HUES48 (cell line): ENCODE measurements at regions not wholly inside any gene's neighbourhood (a gene's known extent, or its start where the extent isn't known, plus 50 kb on each side); places are given as distances from the start of the nearest gene placed in this dataset.

Experiments
- H3K27ac ChIP-seq: one replicate; pipeline ENCODE4 v1.7.0; 2013; ENCODE audit warnings: low read depth, low read length, inconsistent platforms
- H3K27me3 ChIP-seq: 2 replicates; pipeline ENCODE4 v1.6.1; 2013; ENCODE audit warnings: mild to moderate bottlenecking, low read length; ENCODE audit not compliant: control insufficient read depth, insufficient read depth
- H3K36me3 ChIP-seq: 2 replicates; pipeline ENCODE4 v1.6.1; 2013; ENCODE audit warnings: low read length; ENCODE audit not compliant: control insufficient read depth, insufficient read depth
- H3K4me1 ChIP-seq: 2 replicates; pipeline ENCODE4 v1.6.1; 2013; ENCODE audit warnings: mild to moderate bottlenecking, low read length; ENCODE audit not compliant: control insufficient read depth, insufficient read depth
- H3K4me3 ChIP-seq: 2 replicates; pipeline ENCODE4 v1.5.1; 2013; ENCODE audit warnings: mild to moderate bottlenecking, low read depth, low read length
- H3K9ac ChIP-seq: 2 replicates; pipeline ENCODE4 v1.6.1; 2013; ENCODE audit warnings: mild to moderate bottlenecking, low read depth, low read length, moderate library complexity
- H3K9me3 ChIP-seq: 2 replicates; pipeline ENCODE4 v1.6.1; 2013; ENCODE audit warnings: low read length; ENCODE audit not compliant: control insufficient read depth, insufficient read depth

DNA sequence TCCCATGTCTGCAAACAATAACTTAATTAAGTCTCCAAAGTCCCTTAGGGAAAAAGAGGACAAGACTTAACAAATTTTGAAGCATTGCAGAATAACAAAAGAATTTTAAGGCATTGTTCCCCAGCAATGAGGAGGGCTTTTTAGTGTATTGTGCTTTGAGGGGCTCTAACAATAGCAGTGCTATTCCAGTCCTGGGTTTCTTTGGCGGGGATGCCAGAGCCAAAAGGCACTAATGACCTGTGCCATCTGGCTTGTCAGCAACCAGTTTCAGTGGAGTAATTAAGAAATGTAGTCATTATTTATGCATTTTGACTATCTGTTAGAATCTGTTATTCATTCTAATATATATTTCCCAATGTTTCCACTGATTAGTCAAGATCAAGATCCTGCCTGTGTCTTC lies 575.4 kb downstream of the SPRY1 start:
- H3K9ac ChIP-seq: no peak overlapping the region
- H3K4me1 ChIP-seq: peaks cover 30% of the 10 kb centered on the region
- H3K27ac ChIP-seq: no peak overlapping the region
- H3K27me3 ChIP-seq: no peaks in the 10 kb centered on the region
- peaks cover 20% of the 10 kb centered on the region for H3K9me3 ChIP-seq
- no peaks in the 10 kb centered on the region; the same call in 1 of the 2 replicates for H3K36me3 ChIP-seq
- H3K4me3 ChIP-seq: no peak overlapping the region

GRCh38 chr4:123974386-123975149 lies 578.0 kb downstream of the SPRY1 start:
- Histone ChIP-seq H3K9me3 (peaks cover 34% of the 10 kb centered on the region), H3K4me3 (peak overlapping the region; percentile 2; the same call in 1 of the 2 replicates), H3K27me3 (no peaks in the 10 kb centered on the region), H3K36me3 (no peaks in the 10 kb centered on the region; the same call in 1 of the 2 replicates), H3K4me1 (peaks cover 41% of the 10 kb centered on the region), H3K9ac (no peak overlapping the region), H3K27ac (peak overlapping the region; percentile 14)

GRCh38 chr4:123976285-123976684 lies 579.7 kb downstream of the SPRY1 start:
- H3K4me1 ChIP-seq: peaks cover 41% of the 10 kb centered on the region
- peaks cover 37% of the 10 kb centered on the region for H3K9me3 ChIP-seq
- H3K27ac ChIP-seq: peak overlapping the region; percentile 73
- H3K4me3 ChIP-seq: no peak overlapping the region
- no peak overlapping the region; the same call in 1 of the 2 replicates for H3K9ac ChIP-seq
- no peaks in the 10 kb centered on the region; the same call in 1 of the 2 replicates for H3K36me3 ChIP-seq
- no peaks in the 10 kb centered on the region for H3K27me3 ChIP-seq

GRCh38 chr4:123976819-123977218 lies 580.2 kb downstream of the SPRY1 start:
- Histone ChIP-seq H3K9ac (no peak overlapping the region), H3K9me3 (peaks cover 37% of the 10 kb centered on the region), H3K36me3 (no peaks in the 10 kb centered on the region; the same call in 1 of the 2 replicates), H3K4me1 (peaks cover 41% of the 10 kb centered on the region), H3K4me3 (no peak overlapping the region), H3K27me3 (no peaks in the 10 kb centered on the region), H3K27ac (peak overlapping the region; percentile 73)

DNA sequence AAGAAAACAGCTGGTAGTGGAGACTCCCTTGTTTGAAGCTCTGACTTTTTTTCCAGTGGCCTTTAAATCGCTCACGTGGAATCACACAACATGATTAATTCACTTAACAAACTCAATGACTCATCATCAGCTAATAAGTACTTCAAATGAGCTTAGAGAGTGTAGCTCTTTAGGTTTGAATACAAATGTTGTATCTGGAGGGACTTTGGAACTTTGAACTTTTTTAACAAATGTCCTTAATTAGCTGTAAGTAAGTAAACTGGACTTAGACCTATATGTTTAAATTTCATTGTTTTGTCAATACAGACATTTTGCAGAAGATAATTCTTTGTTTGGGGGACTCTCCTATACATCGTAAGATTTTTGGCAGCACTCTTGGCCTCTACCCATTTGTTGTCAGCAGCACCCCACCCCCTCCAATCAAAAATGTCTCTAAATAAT lies 581.1 kb downstream of the SPRY1 start:
- no peak overlapping the region for H3K4me3 ChIP-seq
- H3K9me3 ChIP-seq: peaks cover 31% of the 10 kb centered on the region
- no peaks in the 10 kb centered on the region; the same call in 1 of the 2 replicates for H3K36me3 ChIP-seq
- no peaks in the 10 kb centered on the region for H3K27me3 ChIP-seq
- H3K9ac ChIP-seq: no peak overlapping the region
- H3K4me1 ChIP-seq: peaks cover 41% of the 10 kb centered on the region
- H3K27ac ChIP-seq: peak overlapping the region; percentile 73

GRCh38 chr4:123978637-123979036 lies 582.0 kb downstream of the SPRY1 start:
- no peak overlapping the region for H3K27ac ChIP-seq
- H3K4me1 ChIP-seq: peaks cover 41% of the 10 kb centered on the region
- H3K9me3 ChIP-seq: peaks cover 26% of the 10 kb centered on the region
- no peak overlapping the region for H3K4me3 ChIP-seq
- no peaks in the 10 kb centered on the region for H3K27me3 ChIP-seq
- no peaks in the 10 kb centered on the region; the same call in 1 of the 2 replicates for H3K36me3 ChIP-seq
- no peak overlapping the region for H3K9ac ChIP-seq

DNA sequence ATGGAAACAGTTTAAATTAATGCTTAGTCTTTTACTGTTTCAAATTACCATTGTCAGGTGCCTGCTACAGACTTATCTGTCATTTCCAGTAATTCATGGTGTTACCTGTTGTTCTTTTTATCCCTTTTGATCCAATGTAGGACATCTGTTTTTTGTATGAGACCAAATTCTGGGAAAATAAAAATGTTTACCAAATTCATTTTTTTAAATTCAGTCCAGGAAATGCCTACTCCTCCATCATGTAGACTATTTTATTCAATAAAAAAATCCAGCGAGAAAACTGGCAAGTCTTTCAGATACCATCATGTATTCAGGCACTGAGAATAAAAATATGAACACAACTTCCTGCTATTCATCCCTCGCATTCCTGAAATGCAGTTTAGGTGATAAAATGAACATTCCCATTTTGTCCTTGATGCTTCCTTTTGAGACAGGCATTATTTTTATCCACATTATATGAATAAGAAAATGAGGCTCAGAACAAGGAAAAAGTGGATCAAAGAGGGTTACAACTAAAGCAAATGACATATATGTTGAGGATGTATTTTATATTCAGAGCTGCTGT lies 584.2 kb downstream of the SPRY1 start:
- Histone ChIP-seq H3K9me3 (peaks cover 22% of the 10 kb centered on the region), H3K27me3 (no peaks in the 10 kb centered on the region), H3K9ac (no peak overlapping the region), H3K27ac (no peak overlapping the region), H3K4me1 (peaks cover 23% of the 10 kb centered on the region), H3K4me3 (no peak overlapping the region), H3K36me3 (no peaks in the 10 kb centered on the region)

GRCh38 chr4:123984886-123985285 lies 588.3 kb downstream of the SPRY1 start:
- H3K27ac ChIP-seq: no peak overlapping the region
- no peak overlapping the region for H3K9ac ChIP-seq
- no peaks in the 10 kb centered on the region for H3K4me1 ChIP-seq
- H3K27me3 ChIP-seq: no peaks in the 10 kb centered on the region
- no peaks in the 10 kb centered on the region for H3K36me3 ChIP-seq
- H3K4me3 ChIP-seq: no peak overlapping the region
- H3K9me3 ChIP-seq: 0 out of 2 replicates have a peak, but pooled peaks cover 5% of the 10 kb centered on the region

- Histone ChIP-seq H3K36me3 (no peaks in the 10 kb centered on the region), H3K4me3 (no peak overlapping the region), H3K27ac (no peak overlapping the region), H3K9ac (no peak overlapping the region), H3K9me3 (0 out of 2 replicates have a peak, but pooled peaks cover 5% of the 10 kb centered on the region), H3K27me3 (no peaks in the 10 kb centered on the region), H3K4me1 (no peaks in the 10 kb centered on the region)
Observed at GRCh38 chr4:123986268-123986798, 589.7 kb downstream of the SPRY1 start.

DNA sequence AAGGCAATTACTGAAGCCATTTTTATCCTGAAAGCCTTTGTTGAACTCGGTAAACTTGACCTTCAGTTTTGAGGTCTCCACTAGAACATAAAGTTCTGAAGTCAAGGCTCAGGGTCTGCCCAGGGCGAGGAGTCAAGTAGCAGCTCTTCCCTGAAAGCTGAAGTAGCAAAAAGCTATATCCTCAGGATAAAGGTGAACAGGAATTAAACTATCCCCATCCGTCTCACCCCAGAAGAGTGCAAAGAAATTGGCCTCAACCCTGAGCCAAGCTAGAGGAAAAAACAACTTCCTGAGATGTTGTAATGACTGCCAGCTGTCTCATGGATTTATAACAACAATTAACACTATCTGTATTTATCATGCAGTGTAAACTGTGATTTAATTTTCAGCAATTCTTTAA lies 590.8 kb downstream of the SPRY1 start:
- Histone ChIP-seq H3K27me3 (no peaks in the 10 kb centered on the region), H3K9ac (no peak overlapping the region), H3K36me3 (no peaks in the 10 kb centered on the region), H3K27ac (no peak overlapping the region), H3K4me3 (no peak overlapping the region), H3K4me1 (no peaks in the 10 kb centered on the region), H3K9me3 (0 out of 2 replicates have a peak, but pooled peaks cover 10% of the 10 kb centered on the region)
